ENCODE measurements at regions not wholly inside any gene's neighbourhood (a gene's known extent, or its start where the extent isn't known, plus 50 kb on each side); places are given as distances from the start of the nearest gene placed in this dataset.

DNA sequence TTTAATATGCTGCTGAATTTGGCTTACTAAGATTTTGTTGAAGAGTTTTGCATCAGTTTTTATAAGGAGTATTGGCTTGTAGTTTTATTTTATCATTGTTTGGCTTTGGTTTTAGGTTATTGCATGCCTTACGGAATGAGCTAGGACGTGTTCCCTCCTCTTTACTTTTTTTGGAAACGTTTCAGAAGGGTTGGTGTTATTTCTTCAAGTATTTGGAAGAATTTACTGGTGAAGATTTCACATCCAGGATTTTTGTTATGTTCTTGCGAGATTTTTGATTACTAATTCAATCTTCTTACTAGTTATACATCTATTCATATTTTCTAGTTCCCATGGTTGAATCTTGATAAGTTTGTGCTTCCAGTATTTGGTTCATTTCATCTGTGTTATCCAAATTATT, 823.2 kb downstream of the SLC6A15 start:
- no peak for TF ChIP-seq MZF1 (tag by site-specific recombination; IDR thresholded peaks at IDR 0.05; ENCODE audit: borderline replicate concordance)
- TF ChIP-seq ZNF16 (tag by site-specific recombination; IDR thresholded peaks at IDR 0.05; ENCODE audit: low read depth), result no peak
- TF ChIP-seq ZXDB (tag by site-specific recombination; IDR thresholded peaks at IDR 0.05), result no peak
- no peak for TF ChIP-seq ZNF623 (tag by site-specific recombination; IDR thresholded peaks at IDR 0.05)
- TF ChIP-seq ZNF138 (tag by site-specific recombination; IDR thresholded peaks at IDR 0.05; ENCODE audit: borderline replicate concordance), result no peak
- TF ChIP-seq GFI1B (tag by site-specific recombination; IDR thresholded peaks at IDR 0.05), result no peak
- TF ChIP-seq ZNF292 (tag by site-specific recombination; IDR thresholded peaks at IDR 0.05; ENCODE audit: borderline replicate concordance, low read depth), result no peak
- TF ChIP-seq ZNF223 (tag by site-specific recombination; IDR thresholded peaks at IDR 0.05), result no peak
- no peak for TF ChIP-seq ZNF341 (tag by site-specific recombination; IDR thresholded peaks at IDR 0.05; ENCODE audit: low read depth)
- TF ChIP-seq, protein P1, sequence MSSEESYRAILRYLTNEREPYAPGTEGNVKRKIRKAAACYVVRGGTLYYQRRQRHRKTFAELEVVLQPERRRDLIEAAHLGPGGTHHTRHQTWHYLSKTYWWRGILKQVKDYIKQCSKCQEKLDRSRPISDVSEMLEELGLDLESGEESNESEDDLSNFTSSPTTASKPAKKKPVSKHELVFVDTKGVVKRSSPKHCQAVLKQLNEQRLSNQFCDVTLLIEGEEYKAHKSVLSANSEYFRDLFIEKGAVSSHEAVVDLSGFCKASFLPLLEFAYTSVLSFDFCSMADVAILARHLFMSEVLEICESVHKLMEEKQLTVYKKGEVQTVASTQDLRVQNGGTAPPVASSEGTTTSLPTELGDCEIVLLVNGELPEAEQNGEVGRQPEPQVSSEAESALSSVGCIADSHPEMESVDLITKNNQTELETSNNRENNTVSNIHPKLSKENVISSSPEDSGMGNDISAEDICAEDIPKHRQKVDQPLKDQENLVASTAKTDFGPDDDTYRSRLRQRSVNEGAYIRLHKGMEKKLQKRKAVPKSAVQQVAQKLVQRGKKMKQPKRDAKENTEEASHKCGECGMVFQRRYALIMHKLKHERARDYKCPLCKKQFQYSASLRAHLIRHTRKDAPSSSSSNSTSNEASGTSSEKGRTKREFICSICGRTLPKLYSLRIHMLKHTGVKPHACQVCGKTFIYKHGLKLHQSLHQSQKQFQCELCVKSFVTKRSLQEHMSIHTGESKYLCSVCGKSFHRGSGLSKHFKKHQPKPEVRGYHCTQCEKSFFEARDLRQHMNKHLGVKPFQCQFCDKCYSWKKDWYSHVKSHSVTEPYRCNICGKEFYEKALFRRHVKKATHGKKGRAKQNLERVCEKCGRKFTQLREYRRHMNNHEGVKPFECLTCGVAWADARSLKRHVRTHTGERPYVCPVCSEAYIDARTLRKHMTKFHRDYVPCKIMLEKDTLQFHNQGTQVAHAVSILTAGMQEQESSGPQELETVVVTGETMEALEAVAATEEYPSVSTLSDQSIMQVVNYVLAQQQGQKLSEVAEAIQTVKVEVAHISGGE (tag by site-specific recombination; conservative IDR thresholded peaks at IDR 0.05; ENCODE audit: low read depth), result no peak
- no peak for TF ChIP-seq YY2 (tag by site-specific recombination; IDR thresholded peaks at IDR 0.05)
- TF ChIP-seq ZNF404 (tag by site-specific recombination; IDR thresholded peaks at IDR 0.05), result no peak
- TF ChIP-seq ZNF112 (tag by site-specific recombination; IDR thresholded peaks at IDR 0.05), result no peak
- TF ChIP-seq ZNF121 (tag by site-specific recombination; IDR thresholded peaks at IDR 0.05), result no peak
- no peak for TF ChIP-seq HOXD13 (CRISPR knock-in tag; IDR thresholded peaks at IDR 0.05; ENCODE audit: borderline replicate concordance)
- no peak for TF ChIP-seq ZNF610 (tag by site-specific recombination; IDR thresholded peaks at IDR 0.05; ENCODE audit: borderline replicate concordance)
- no peak for TF ChIP-seq REST (tag by site-specific recombination; IDR thresholded peaks at IDR 0.05)
- Histone ChIP-seq H3K27ac (ENCODE audit: extremely low read depth, low read depth, low read length) (no peak overlapping the region), H3K36me3 (ENCODE audit: control insufficient read depth in 2 of 2, insufficient read depth in 1 of 2, low read length in 2 of 2) (no peaks in the 10 kb centered on the region), H3K4me3 (ENCODE audit: low read depth, low read length) (no peak overlapping the region), H3K9me3 (ENCODE audit: control insufficient read depth, insufficient read depth, low read depth, low read length) (no peaks in the 10 kb centered on the region), H3K4me1 (ENCODE audit: control insufficient read depth, insufficient read depth, low read length) (no peaks in the 10 kb centered on the region)
- ChIA-PET CTCF (no interaction called here), POLR2A (no interaction called here)

DNA sequence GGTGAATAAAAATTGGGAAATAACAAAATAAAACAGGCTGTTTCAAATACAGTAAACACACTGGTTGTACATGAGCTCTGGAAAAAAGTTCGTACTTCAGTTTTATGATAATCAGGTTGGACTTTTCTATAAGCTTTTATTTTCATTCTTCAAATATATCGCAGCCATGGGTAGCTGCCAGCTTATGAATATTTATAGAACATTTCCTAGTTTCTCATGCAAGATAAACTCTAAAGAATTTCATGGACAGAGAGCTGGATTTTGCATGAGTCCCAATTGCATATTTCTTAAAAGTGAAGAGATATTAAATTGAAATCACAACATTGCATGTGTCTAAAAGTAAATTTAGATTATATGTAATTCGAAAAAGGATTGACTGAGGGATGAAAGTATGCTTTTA, 827.6 kb downstream of the SLC6A15 start:
- ChIA-PET POLR2A (no interaction called here), CTCF (no interaction called here)
- no peaks in the 10 kb centered on the region for H3K9me3 ChIP-seq (ENCODE audit: control insufficient read depth, insufficient read depth, low read depth, low read length)
- no peak overlapping the region for H3K27ac ChIP-seq (ENCODE audit: extremely low read depth, low read depth, low read length)
- no peaks in the 10 kb centered on the region for H3K36me3 ChIP-seq (ENCODE audit: control insufficient read depth in 2 of 2, insufficient read depth in 1 of 2, low read length in 2 of 2)
- H3K4me3 ChIP-seq (ENCODE audit: low read depth, low read length), result no peak overlapping the region
- H3K4me1 ChIP-seq (ENCODE audit: control insufficient read depth, insufficient read depth, low read length), result no peaks in the 10 kb centered on the region
- no peak for TF ChIP-seq ZNF133 (tag by site-specific recombination; IDR thresholded peaks at IDR 0.05)
- no peak for TF ChIP-seq ZNF792 (tag by site-specific recombination; IDR thresholded peaks at IDR 0.05)
- TF ChIP-seq GLIS2 (tag by site-specific recombination; IDR thresholded peaks at IDR 0.05), result no peak
- TF ChIP-seq ZNF311 (tag by site-specific recombination; IDR thresholded peaks at IDR 0.05; ENCODE audit: borderline replicate concordance), result no peak
- no peak for TF ChIP-seq GLIS1 (tag by site-specific recombination; IDR thresholded peaks at IDR 0.05)
- no peak for TF ChIP-seq KLF9 (tag by site-specific recombination; IDR thresholded peaks at IDR 0.05; ENCODE audit: low read depth)
- no peak for TF ChIP-seq ZNF529 (tag by site-specific recombination; IDR thresholded peaks at IDR 0.05; ENCODE audit: insufficient replicate concordance)
- TF ChIP-seq, protein P2, sequence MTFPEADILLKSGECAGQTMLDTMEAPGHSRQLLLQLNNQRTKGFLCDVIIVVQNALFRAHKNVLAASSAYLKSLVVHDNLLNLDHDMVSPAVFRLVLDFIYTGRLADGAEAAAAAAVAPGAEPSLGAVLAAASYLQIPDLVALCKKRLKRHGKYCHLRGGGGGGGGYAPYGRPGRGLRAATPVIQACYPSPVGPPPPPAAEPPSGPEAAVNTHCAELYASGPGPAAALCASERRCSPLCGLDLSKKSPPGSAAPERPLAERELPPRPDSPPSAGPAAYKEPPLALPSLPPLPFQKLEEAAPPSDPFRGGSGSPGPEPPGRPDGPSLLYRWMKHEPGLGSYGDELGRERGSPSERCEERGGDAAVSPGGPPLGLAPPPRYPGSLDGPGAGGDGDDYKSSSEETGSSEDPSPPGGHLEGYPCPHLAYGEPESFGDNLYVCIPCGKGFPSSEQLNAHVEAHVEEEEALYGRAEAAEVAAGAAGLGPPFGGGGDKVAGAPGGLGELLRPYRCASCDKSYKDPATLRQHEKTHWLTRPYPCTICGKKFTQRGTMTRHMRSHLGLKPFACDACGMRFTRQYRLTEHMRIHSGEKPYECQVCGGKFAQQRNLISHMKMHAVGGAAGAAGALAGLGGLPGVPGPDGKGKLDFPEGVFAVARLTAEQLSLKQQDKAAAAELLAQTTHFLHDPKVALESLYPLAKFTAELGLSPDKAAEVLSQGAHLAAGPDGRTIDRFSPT (tag by site-specific recombination; IDR thresholded peaks at IDR 0.05), result no peak
- TF ChIP-seq KLF1 (tag by site-specific recombination; IDR thresholded peaks at IDR 0.05), result no peak
- TF ChIP-seq ZNF626 (tag by site-specific recombination; IDR thresholded peaks at IDR 0.05), result no peak
- no peak for TF ChIP-seq PBX3 (CRISPR knock-in tag; IDR thresholded peaks at IDR 0.05)
